HuH-7 (cell line): ENCODE measurements at regions not wholly inside any gene's neighbourhood (a gene's known extent, or its start where the extent isn't known, plus 50 kb on each side); places are given as distances from the start of the nearest gene placed in this dataset.

ENCODE experiments used
- DNase-seq: peaks from one replicate; pipeline ENCODE4 v3.0.0; 2011; ENCODE audit warnings: low spot score

GRCh38 chr22:45096256-45096907 is 67.3 kb upstream of the NUP50 start:
- peak; percentile 82 for DNase-seq

GRCh38 chr22:45097061-45097460 is 66.7 kb upstream of the NUP50 start:
- no peak for DNase-seq

- DNase-seq: no peak
Measured at GRCh38 chr22:45098056-45098455, 65.7 kb upstream of the NUP50 start.

GRCh38 chr22:45099961-45100360 is 63.8 kb upstream of the NUP50 start:
- no peak for DNase-seq

- peak; percentile 61 for DNase-seq
Measured at GRCh38 chr22:45101515-45102227, 62.1 kb upstream of the NUP50 start.

GRCh38 chr22:45102896-45103420 is 60.8 kb upstream of the NUP50 start:
- DNase-seq: no peak

GRCh38 chr22:45103756-45104155 is 60.0 kb upstream of the NUP50 start:
- DNase-seq: no peak

- no peak for DNase-seq
Measured at GRCh38 chr22:45104313-45104712, 59.4 kb upstream of the NUP50 start.

GRCh38 chr22:45105281-45105702 is 58.4 kb upstream of the NUP50 start:
- no peak for DNase-seq

- no peak for DNase-seq
Measured at GRCh38 chr22:45107671-45108070, 56.1 kb upstream of the NUP50 start.

- no peak for DNase-seq
Measured at GRCh38 chr22:45112136-45112879, 51.4 kb upstream of the NUP50 start.
